ENCODE measurements at regions not wholly inside any gene's neighbourhood (a gene's known extent, or its start where the extent isn't known, plus 50 kb on each side); places are given as distances from the start of the nearest gene placed in this dataset.

- TF ChIP-seq, protein P1, sequence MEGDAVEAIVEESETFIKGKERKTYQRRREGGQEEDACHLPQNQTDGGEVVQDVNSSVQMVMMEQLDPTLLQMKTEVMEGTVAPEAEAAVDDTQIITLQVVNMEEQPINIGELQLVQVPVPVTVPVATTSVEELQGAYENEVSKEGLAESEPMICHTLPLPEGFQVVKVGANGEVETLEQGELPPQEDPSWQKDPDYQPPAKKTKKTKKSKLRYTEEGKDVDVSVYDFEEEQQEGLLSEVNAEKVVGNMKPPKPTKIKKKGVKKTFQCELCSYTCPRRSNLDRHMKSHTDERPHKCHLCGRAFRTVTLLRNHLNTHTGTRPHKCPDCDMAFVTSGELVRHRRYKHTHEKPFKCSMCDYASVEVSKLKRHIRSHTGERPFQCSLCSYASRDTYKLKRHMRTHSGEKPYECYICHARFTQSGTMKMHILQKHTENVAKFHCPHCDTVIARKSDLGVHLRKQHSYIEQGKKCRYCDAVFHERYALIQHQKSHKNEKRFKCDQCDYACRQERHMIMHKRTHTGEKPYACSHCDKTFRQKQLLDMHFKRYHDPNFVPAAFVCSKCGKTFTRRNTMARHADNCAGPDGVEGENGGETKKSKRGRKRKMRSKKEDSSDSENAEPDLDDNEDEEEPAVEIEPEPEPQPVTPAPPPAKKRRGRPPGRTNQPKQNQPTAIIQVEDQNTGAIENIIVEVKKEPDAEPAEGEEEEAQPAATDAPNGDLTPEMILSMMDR (IDR thresholded peaks at IDR 0.05) = no peak
- no peak for TF ChIP-seq POLR2A (IDR thresholded peaks at IDR 0.05)
- TF ChIP-seq POLR2AphosphoS5 (IDR thresholded peaks at IDR 0.05; ENCODE audit: insufficient read depth in 1 of 2, low read depth in 1 of 2) = no peak
These were observed 1694.4 kb downstream of the EFNB2 start for GRCh38 chr13:104841110-104841509.

Data from vagina (tissue), 2 donors.